ENCODE measurements at regions not wholly inside any gene's neighbourhood (a gene's known extent, or its start where the extent isn't known, plus 50 kb on each side); places are given as distances from the start of the nearest gene placed in this dataset.
"Not testable (repeated sequence)": the region's sequence is repeated elsewhere in the genome, so short reads cannot be mapped to it uniquely, and the experiment has no call there.

- POLR2A ChIA-PET (ENCODE audit: low non-redundant PET): no interaction called here
- no peak for TF ChIP-seq CTCF (conservative IDR thresholded peaks at IDR 0.05; ENCODE audit: low read depth)
- no peak overlapping the region for H3K27ac ChIP-seq
- CTCF ChIA-PET: no interaction called here
- no peak for DNase-seq (ENCODE audit: low spot score)
Measured at GRCh38 chr9:24672336-24672735, 126.6 kb upstream of the IZUMO3 start.

- CTCF ChIA-PET: no interaction called here
- POLR2A ChIA-PET (ENCODE audit: low non-redundant PET): no interaction called here
- TF ChIP-seq CTCF (conservative IDR thresholded peaks at IDR 0.05; ENCODE audit: low read depth): no peak
- DNase-seq (ENCODE audit: low spot score): no peak
- H3K27ac ChIP-seq: no peak overlapping the region
Measured at GRCh38 chr9:24657387-24657786, 111.7 kb upstream of the IZUMO3 start.

GRCh38 chr9:24652181-24652580 is 106.5 kb upstream of the IZUMO3 start:
- ChIA-PET POLR2A (ENCODE audit: low non-redundant PET) (no interaction called here), CTCF (no interaction called here)
- DNase-seq (ENCODE audit: low spot score): no peak
- H3K27ac ChIP-seq: no peak overlapping the region
- TF ChIP-seq CTCF (conservative IDR thresholded peaks at IDR 0.05; ENCODE audit: low read depth): no peak

- DNase-seq (ENCODE audit: low spot score); CTCF ChIA-PET; POLR2A ChIA-PET (ENCODE audit: low non-redundant PET); H3K27ac ChIP-seq: not testable (repeated sequence)
Measured at GRCh38 chr9:24628809-24629208, 83.1 kb upstream of the IZUMO3 start.

- POLR2A ChIA-PET (ENCODE audit: low non-redundant PET): no interaction called here
- H3K27ac ChIP-seq: no peak overlapping the region
- TF ChIP-seq CTCF (conservative IDR thresholded peaks at IDR 0.05; ENCODE audit: low read depth): no peak
- DNase-seq (ENCODE audit: low spot score): no peak
- CTCF ChIA-PET: no interaction called here
Measured at GRCh38 chr9:24625097-24625496, 79.4 kb upstream of the IZUMO3 start.

- DNase-seq (ENCODE audit: low spot score): no peak
- no peak overlapping the region for H3K27ac ChIP-seq
- ChIA-PET CTCF (interaction anchor here (0.6 kb wide), 1 partner anchor 158 kb away, joined by 3 read pairs; no protein-coding TSS in a partner anchor), POLR2A (ENCODE audit: low non-redundant PET) (no interaction called here)
- no peak for TF ChIP-seq CTCF (conservative IDR thresholded peaks at IDR 0.05; ENCODE audit: low read depth)
Measured at GRCh38 chr9:24624481-24624880, 78.8 kb upstream of the IZUMO3 start.

GRCh38 chr9:24620741-24621140 is 75.0 kb upstream of the IZUMO3 start:
- TF ChIP-seq CTCF (conservative IDR thresholded peaks at IDR 0.05; ENCODE audit: low read depth): no peak
- H3K27ac ChIP-seq: no peak overlapping the region
- POLR2A ChIA-PET (ENCODE audit: low non-redundant PET): no interaction called here
- CTCF ChIA-PET: no interaction called here
- DNase-seq (ENCODE audit: low spot score): no peak

All from RWPE1 (cell line).